ENCODE measurements at regions not wholly inside any gene's neighbourhood (a gene's known extent, or its start where the extent isn't known, plus 50 kb on each side); places are given as distances from the start of the nearest gene placed in this dataset.
"Not testable (repeated sequence)": the region's sequence is repeated elsewhere in the genome, so short reads cannot be mapped to it uniquely, and the experiment has no call there.

DNA sequence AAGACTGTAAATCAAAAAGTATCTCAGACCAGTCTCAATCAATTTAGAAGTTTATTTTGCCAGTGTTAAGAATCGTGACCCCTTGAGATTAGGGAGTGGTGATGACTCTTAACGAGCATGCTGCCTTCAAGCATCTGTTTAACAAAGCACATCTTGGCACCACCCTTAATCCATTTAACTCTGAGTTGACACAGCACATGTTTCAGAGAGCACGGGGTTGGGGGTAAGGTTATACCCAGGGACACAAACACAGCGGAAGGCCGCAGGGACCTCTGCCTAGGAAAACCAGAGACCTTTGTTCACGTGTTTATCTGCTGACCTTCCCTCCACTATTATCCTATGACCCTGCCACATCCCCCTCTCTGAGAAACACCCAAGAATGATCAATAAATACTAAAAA, 645.8 kb downstream of the FRK start:
- intact Hi-C loops (cut with micrococcal nuclease); H4K20me1 ChIP-seq (ENCODE audit: insufficient read depth); DNase-seq (ENCODE audit: low read depth, low spot score); H3K27me3 ChIP-seq (ENCODE audit: insufficient read depth, low read length); BruUV-seq (replicated peaks); H3K9ac ChIP-seq (ENCODE audit: low read length); H3K9me3 ChIP-seq (ENCODE audit: control insufficient read depth in 1 of 2, insufficient read depth in 1 of 2, low read depth in 1 of 2, low read length in 2 of 2); ATAC-seq; H3K9me2 ChIP-seq (ENCODE audit: insufficient read depth); H3K4me3 ChIP-seq (replicated peaks in 1 of 2; ENCODE audit: low read depth in 1 of 2, low read length in 2 of 2); RAD21 ChIA-PET (ENCODE audit: low non-redundant PET in 1 of 2, low total read pairs in 2 of 2, uncharacterized antibody in 2 of 2, unreplicated experiment in 2 of 2); CTCF ChIA-PET; H2AFZ ChIP-seq (ENCODE audit: low read depth, low read length, poor library complexity, severe bottlenecking); H3K4me1 ChIP-seq (ENCODE audit: control insufficient read depth in 1 of 2, insufficient read depth in 2 of 2, low read length in 2 of 2); H3K36me3 ChIP-seq (ENCODE audit: control insufficient read depth in 1 of 2, insufficient read depth in 2 of 2, low read length in 2 of 2); H3K4me2 ChIP-seq (ENCODE audit: low read length); H3K27ac ChIP-seq (ENCODE audit: low read depth, low read length); H3K79me2 ChIP-seq (ENCODE audit: insufficient read depth, low read length); POLR2A ChIA-PET: not testable (repeated sequence)

DNA sequence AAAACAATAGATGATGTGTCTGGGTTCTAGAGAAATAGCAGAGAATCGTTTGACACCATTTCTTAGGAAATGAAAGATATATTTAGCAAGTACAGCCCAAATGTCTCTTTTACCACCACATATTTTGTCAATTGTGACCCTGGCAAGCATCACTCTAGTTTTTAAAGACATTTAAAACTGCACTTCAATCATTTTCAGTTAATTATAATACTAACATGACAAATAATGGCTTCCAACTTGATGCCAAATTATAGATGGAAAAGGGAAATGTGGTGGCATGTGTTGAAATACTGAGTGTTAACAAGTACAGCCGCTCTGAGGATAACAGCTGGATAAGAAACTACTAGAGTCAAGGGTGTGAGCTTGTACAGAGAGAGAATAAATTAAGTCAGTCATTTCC, 648.9 kb downstream of the FRK start:
- no peaks in the 10 kb centered on the region for H3K36me3 ChIP-seq (ENCODE audit: control insufficient read depth in 1 of 2, insufficient read depth in 2 of 2, low read length in 2 of 2)
- no peak overlapping the region for H3K9ac ChIP-seq (ENCODE audit: low read length)
- intact Hi-C loops (cut with micrococcal nuclease) = no loop called here
- no peaks in the 10 kb centered on the region for H3K27me3 ChIP-seq (ENCODE audit: insufficient read depth, low read length)
- ChIA-PET CTCF (no interaction called here), POLR2A (no interaction called here), RAD21 (ENCODE audit: low non-redundant PET in 1 of 2, low total read pairs in 2 of 2, uncharacterized antibody in 2 of 2, unreplicated experiment in 2 of 2) (no interaction called here)
- DNase-seq (ENCODE audit: low read depth, low spot score) (no peak), ATAC-seq (no peak)
- H3K4me1 ChIP-seq (ENCODE audit: control insufficient read depth in 1 of 2, insufficient read depth in 2 of 2, low read length in 2 of 2) = no peaks in the 10 kb centered on the region
- H3K79me2 ChIP-seq (ENCODE audit: insufficient read depth, low read length) = no peaks in the 10 kb centered on the region
- H3K27ac ChIP-seq (ENCODE audit: low read depth, low read length) = no peak overlapping the region
- no peaks in the 10 kb centered on the region for H3K9me3 ChIP-seq (ENCODE audit: control insufficient read depth in 1 of 2, insufficient read depth in 1 of 2, low read depth in 1 of 2, low read length in 2 of 2)
- H3K9me2 ChIP-seq (ENCODE audit: insufficient read depth) = no peaks in the 10 kb centered on the region
- H3K4me2 ChIP-seq (ENCODE audit: low read length) = no peak overlapping the region
- no peak overlapping the region for H2AFZ ChIP-seq (ENCODE audit: low read depth, low read length, poor library complexity, severe bottlenecking)
- TF ChIP-seq SIN3A (IDR thresholded peaks at IDR 0.05; ENCODE audit: low read depth) (no peak), EZH2 (IDR thresholded peaks at IDR 0.05) (no peak), CBX3 (IDR thresholded peaks at IDR 0.05; ENCODE audit: low read depth) (no peak), POLR2A (IDR thresholded peaks at IDR 0.05; ENCODE audit: borderline replicate concordance, extremely low read depth, insufficient read depth, insufficient read length) (no peak), POLR2AphosphoS5 (IDR thresholded peaks at IDR 0.05; ENCODE audit: low read depth, low read length) (no peak), ZBTB33 (IDR thresholded peaks at IDR 0.05; ENCODE audit: extremely low read depth, insufficient replicate concordance, low read length) (no peak), ZFX (IDR thresholded peaks at IDR 0.05) (no peak)
- TF ChIP-seq, protein P1, sequence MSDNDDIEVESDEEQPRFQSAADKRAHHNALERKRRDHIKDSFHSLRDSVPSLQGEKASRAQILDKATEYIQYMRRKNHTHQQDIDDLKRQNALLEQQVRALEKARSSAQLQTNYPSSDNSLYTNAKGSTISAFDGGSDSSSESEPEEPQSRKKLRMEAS (IDR thresholded peaks at IDR 0.05) = no peak
- no peaks in the 10 kb centered on the region for H4K20me1 ChIP-seq (ENCODE audit: insufficient read depth)
- no peak overlapping the region for H3K4me3 ChIP-seq (replicated peaks in 1 of 2; ENCODE audit: low read depth in 1 of 2, low read length in 2 of 2)
- BruUV-seq (replicated peaks) = no TSS peak
